Tongue (tissue), 1 donor: ENCODE measurements at regions not wholly inside any gene's neighbourhood (a gene's known extent, or its start where the extent isn't known, plus 50 kb on each side); places are given as distances from the start of the nearest gene placed in this dataset.
"Not testable (repeated sequence)": the region's sequence is repeated elsewhere in the genome, so short reads cannot be mapped to it uniquely, and the experiment has no call there.

Experiments
- DNase-seq: peaks from one replicate; pipeline ENCODE4 v3.0.0-alpha.2; 2015

DNA sequence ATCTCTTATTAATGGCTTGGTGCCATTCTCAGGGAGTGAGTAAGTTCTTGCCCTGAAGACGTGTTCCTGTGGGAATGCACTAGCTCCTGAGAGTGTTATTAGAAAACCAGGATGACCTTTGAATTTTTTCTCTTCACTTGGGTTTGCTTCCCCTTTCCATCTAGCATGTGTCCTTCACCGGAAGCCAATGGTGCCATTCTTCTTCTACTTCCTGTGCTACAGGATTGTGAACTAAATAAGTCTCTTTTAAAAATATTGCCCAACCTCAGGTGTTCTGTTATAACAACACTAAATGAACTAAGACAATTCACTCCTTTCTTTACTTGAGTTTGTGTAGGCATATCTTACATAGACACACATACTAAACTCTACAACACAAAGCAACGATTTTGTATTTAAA is 447.0 kb downstream of the SOX11 start:
- DNase-seq: no peak

DNA sequence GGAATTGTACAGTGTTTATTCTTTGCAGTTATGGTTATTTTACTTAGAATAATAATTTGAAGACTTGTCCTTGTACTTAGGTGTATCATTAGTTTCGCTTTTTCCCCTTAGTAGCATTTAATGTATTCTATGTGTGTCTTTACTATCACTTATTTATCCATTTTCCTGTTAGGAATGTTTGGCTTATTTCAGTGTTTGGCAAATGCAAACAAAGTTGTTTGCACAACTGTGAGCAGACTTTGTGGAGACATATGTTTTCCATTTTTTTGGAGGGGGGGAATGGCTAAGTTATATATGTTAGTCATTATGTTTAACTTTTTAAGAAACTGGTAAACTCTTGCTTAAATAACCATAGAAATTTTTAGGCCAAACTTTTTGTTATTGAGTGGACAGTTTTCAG is 447.7 kb downstream of the SOX11 start:
- DNase-seq: no peak

DNA sequence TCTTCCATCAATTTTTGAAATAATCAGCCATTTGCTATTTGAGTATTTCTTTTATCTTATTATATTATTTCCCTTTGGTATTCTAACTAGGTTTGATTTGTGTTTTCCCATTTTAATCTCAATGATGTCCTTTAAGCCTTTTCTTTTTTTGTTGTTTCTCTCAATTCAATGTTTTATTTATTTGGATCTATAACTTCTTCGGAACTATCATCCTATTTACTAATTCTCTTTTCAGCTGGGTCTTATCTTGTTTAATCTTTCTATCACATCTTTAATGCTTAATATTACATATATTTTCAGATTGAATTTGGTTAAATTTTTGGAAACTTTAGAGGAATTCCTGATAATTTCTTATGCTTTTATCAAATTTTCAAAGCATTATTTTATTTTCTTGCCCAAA is 448.3 kb downstream of the SOX11 start:
- no peak for DNase-seq

DNA sequence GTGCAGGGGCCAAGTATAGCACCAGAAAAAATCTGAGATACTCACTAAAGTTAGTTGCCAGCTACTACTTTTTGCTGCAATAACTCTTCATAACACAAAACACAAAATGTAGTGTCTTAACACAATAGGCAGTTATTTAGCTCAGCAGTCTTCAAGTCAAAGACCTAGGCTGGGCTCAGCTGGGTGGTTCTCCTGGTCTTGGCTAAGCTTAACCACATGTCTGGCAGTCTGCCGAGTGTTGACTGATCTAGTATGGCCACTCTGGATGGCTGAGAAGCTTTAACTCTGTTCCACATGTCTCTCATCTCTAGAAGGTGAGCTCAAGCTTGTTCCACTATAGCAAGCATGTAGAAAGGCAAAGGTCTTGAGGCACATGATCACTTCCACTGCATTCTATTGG is 451.6 kb downstream of the SOX11 start:
- no peak for DNase-seq

DNA sequence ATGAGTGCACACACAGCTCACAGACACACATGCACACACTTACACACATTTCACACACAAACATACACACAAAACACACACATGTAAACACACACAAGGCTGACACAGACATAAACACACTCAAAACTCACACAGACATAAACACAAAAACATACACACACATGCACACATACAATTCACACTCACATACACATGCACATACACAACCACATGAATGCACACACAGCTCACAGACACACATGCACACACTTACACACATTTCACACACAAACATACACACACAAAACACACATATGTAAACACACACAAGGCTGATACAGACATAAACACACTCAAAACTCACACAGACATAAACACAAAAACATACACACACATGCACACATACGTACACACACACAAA is 455.0 kb downstream of the SOX11 start:
- DNase-seq: not testable (repeated sequence)

DNA sequence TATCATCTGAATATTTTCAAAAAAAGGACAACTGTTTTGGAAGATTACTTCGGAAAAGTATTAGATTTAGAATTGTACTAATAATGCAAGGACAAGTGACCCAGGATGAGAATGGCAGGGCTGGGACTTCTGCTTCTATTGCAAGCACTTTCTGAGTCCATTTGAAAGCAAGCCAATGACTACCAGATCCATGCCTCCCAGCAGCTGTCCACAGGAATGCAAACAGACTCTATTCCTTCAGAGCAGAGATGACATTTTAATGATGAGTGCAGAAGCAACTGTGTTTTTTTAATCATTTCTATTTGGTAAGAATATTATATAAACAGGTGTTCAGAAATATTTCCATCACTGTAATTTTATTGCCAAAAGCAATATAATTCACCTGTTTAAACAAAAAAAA is 456.7 kb downstream of the SOX11 start:
- peak; percentile 74 for DNase-seq

DNA sequence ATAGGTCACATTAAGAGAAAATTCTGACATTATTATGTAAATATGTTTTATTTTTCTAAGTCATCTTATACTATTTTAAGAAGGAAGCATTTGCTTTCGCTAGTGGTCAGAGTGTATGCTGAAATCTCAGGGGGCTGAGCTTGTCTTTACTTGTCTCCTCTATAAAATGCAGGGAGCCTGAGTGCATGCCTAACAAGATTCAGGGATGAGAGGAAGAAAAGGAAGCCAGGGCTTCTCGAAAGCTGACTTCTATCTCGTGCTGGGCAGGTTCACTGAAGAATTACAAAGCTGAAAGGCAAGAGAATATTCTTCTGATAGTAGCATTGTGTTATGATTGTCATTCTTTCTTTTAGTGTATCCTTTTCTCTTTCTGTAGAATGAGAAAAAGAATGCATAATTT is 467.4 kb downstream of the SOX11 start:
- no peak for DNase-seq

DNA sequence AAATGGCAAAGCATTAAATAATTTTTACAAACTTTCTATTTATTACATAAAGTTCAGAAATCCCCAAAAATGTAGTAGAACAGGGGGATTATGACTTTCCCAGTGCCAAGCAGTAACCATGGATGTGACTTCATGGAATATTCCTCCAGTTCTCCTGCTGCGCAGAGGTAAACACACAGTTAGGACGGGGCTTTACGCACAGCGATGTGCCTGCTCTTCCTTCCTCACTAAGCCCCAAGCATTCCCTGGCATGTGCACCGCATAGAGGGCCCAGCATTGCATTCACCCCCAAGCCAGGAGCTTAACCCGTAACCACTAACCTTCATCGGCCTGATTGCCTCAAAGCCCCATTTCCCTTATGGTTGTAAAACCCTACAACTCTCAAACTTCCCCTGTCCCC is 471.7 kb downstream of the SOX11 start:
- DNase-seq: no peak

DNA sequence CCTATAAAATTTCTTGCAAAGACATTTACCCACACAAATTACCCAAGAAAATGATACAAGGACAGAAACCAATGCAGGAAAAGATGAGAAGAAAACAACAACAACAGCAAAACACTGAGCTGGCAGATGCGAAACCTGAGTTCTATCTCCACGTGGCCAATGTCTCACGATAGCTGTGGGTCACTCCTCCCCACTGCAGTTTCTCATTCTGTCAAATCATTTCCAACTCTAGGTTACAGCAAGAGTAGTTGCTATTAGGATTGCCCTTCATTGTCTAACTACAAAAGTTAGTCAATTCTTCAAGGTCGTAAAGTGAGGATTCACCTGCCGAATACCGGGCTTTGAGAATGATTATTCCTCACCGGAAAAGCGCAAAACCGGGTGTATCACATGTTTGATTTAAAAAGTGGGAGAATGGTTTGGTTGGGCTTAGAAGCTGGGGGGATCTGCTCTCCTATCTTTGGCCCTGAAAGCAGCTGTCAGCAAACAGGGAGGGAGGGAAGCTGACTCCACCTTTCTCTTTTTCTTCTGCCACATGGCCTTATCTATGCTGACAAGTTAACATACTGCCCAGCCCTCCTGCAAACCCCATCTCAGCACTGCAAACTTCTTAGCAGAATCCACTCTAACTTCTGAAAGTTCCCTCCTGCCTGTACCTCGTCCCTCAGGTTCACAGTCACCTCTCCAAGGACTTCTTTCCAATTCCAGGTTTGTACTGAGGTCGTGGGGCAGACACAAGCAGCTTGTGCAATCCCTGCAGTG is 473.0 kb downstream of the SOX11 start:
- DNase-seq: no peak

DNA sequence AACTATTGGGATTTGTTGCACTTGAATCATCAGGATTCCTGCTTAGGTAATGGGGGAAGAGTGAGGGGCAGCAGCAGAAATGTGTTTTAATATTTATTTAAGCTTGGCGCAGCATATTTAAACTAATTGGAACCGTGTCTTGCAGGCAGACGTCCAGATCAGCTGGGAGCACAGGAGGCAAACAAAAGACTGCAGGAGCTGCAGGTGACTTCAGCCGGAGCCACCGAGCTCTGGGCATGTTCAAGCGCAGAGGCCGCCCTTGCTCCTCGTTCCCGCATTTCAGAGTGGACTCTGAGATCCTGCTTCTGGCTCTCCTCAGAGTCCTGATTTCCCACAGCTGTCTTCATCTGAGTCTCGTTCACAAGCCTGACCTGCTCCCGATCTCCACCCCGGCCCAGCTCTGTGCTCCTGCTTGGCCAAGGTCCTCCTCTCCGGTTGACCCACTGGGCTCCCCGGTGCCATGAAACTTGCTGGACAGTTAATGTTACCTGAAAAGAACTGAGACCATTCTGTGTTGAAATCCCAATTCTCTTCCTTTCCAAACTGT is 475.5 kb downstream of the SOX11 start:
- DNase-seq: no peak

DNA sequence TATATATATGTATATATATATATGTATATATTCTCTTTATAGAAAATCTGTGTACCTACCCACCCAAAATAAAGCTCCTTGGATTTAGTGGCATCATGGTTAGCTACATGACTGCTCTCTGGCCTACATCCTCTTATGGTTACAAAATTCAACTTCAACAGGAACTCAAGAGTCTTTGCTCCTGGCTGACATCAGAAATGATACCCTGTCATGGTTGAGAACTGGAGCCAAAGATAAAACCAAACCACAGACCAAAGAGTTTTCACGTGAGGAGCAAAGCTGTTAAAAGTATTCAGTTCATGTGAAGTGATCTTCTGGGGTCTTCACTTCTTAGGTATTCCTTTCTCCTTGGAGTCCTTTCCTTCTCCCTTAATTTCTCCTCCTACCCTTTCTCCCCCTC is 476.3 kb downstream of the SOX11 start:
- DNase-seq: no peak

DNA sequence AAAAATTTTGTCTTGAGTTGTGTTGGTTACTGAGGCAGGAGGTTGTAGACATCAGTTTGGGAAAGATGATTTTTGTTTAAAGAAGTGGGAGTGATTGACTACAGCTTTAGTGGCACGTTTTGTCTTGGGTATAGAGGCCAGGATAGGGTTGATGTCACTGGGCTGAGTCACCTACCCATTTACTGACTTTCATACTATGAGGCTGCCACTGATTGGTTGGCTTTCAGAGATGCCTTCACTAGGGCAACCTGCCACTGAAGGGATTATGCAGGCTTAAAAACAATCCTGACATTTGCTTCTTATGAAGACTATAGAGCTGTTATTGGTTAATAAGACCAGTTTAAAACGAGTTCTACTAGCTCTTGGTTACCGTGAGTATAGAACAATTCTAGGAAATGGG is 479.1 kb downstream of the SOX11 start:
- DNase-seq: no peak

DNA sequence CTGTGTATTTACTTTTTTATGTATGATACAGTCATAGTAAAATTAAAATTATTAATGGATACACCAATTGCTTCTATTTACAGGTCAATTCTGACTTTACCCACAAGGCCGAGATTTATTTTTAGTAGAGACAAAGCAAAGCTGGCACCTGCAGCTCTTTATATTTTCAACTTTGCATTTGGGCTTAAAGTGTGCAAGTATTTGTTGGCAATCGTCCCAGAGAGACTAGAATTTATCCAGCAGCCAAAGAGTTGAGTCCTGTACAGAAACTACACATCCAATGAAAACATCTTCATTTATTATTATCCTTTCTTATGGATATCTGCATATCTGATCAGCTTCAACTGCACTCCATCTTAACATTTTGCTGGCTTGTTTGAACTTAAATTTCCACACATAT is 485.6 kb downstream of the SOX11 start:
- no peak for DNase-seq

DNA sequence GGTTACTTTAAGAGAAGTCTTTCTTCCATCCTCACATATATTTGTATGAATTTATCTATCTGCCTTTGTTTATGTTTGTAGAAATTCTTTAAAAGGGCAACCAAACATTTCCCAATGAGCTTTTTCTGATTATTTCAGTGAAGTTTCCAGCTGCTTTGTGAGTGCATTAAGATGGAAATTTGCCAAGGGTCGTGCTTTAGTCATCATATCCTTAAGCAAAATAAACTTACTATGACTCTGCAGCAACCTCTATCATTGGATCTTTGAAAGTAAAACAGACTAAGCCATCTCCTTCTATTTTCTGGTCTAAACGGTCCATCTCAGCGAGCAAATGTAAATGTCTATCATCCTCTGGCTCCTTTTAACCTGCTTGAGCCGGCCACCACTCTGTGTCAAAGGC is 489.3 kb downstream of the SOX11 start:
- DNase-seq: peak; percentile 51

DNA sequence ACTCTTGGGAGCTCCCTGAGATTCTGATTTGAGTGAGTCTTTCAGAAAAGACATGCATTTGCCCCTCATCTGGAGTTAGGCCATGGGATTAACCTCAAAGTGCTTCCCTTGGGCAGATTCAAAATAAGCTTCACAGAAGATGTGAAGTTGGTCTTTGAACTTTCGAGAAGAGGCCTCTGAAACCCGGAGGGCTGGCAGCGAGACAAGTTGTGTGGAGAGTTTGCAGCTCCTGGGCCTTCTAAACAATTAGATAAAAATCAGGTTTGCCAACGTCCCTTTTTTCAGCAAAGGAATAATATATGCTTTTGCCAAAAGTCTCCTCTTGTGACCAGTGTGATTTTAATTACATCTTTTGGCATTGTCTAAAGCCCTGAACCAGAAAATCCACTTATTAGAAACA is 489.7 kb downstream of the SOX11 start:
- peak; percentile 38 for DNase-seq

DNA sequence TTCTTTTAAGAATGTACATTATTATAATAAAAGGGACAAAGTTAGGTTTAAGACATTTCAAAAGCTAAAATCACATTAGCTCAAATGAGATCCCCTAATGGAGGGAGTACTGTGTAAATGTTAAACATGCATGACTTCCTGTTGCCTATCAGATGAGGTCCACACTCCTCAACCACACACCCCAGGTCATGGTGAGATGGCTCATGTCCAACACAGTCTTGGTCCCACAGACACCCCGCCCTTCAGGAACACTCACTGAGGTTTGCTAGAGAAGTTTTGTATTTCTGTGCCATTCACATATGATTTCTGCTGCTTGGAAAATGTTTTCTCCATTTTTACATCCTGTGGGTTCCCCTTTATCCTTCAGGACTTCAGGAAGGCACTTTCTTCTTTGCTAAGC is 491.0 kb downstream of the SOX11 start:
- no peak for DNase-seq

DNA sequence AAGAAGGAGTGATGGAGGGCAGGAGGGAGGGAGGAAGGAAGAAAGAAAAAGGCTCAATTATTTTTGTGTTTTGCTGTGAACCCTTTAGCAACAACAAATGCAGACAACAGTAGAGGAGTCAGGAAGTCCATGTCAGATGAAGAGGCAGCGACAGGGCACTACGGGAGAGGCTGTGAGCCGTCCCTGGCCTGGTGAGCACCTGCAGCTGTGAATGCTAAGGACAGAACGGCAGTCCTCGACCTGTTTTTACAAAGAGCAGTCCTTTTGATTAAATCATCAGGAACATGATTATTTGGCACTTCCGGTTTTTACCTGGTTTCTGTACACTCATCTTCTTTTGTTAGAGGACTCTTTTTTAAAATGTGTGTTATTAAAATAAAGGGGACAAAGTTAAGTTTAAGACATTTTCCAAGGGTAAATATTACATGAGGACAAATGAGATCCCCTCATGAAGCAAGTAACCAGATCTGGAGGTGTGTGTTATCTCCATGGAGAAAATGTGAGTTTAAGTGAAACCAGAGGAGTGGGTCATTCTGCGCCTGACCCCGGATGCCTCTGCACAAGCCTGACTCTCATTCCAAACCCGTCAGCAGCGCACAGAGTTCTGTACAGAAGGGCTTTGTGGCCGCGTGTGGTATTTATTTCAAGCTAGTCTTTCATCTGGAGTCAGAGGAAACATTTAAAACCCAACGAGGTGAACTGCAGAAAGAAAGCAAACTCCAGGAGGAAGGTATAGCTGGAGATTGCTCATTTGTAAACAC is 492.5 kb downstream of the SOX11 start:
- DNase-seq: peak; percentile 27

DNA sequence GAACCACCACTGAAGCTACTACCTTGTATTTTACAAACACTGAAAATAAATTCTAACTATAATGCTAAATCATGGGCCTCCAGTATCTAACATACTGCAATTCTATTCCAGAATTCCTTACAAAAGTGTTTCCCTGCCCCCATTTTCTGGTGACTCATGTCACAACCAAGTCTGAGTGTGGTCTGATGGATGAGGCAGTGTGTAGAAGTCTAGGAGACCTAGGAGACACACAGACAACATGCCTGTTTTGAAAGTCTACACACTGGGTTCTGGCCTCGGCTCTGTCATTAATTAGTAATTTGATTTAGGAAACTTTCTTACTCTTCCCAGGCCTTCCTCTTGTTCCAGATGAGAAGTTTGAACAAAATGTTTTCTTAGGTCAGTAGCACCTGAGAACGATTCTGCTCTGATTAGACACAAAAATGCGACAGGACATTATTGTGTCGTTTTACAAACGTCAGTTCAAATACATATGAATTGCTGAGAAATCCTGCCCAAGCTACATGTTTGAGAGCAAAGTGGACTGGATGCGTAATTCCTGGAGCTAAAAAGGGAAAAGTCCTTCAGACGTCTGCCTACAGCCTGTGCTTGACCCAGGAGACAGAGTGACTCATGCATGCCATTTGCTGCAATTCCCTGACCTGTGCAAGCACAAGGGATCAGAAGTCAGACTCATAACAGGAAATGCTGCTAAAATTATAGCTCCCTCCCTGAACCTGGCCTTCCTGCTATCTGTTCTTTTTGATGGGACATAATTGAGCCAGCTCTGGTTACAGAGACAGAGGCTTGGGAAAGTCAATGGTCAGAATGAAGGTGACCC is 494.4 kb downstream of the SOX11 start:
- peak; percentile 18 for DNase-seq

DNA sequence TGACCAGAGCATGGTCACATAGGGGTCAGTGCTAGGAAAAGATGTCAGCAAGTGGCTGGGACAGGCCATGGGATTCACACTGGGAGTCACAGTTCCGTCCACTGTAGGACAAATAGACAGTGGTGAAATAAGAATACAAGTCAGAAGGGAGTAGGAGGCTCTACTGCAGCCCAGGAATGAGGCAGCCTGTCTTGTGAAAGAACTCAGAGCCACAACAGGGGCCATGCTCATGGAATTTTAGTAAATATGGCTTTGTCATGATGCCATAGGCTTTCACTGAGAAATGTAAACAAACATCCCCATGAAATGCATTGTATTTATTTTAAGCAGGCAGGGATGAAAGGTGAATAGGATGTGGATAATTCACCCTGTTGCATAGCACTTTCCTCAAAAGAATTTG is 504.3 kb downstream of the SOX11 start:
- DNase-seq: no peak

DNA sequence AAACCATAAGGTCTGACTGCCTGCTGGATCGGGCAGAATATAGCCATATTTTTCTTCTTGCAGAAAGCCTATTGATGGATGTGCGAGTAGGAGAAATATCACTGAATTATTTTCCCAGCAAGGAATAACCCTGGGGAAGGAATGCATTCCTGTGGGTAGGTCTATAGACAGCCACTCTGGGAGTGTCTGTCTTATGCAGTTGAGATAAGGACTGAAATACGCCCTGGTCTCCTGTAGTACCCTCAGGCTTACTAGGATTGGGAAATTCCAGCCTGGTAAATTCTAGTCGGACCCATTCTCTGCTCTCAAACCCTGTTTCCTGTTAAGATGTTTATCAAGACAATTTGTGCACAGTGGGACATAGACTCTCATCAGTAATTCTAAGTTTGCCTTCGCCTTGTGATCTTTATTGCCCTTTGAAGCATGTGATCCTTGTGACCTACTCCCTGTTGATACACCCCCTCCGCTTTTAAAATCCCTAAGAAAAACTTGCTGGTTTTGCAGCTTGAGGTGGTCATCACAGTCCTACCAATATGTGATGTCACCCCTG is 506.3 kb downstream of the SOX11 start:
- DNase-seq: not testable (repeated sequence)

DNA sequence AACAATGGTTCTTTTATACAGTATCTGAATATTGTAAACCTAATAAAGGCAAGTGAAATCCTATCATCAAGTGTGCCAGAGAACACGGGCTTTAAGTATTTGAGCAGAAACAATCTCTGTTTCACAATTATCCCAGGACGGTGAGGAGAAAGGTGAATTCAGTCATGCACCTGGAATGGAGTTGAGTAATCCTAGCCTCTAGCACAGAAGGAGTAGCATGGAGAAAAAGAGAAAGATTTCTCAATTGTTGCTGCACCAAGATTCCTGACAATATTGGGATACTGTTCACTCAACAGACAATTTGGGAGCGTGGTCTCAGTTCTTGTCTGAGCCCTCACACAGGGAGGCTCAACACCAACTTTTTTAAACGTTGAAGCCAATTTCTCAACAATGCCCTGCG is 510.6 kb downstream of the SOX11 start:
- no peak for DNase-seq

DNA sequence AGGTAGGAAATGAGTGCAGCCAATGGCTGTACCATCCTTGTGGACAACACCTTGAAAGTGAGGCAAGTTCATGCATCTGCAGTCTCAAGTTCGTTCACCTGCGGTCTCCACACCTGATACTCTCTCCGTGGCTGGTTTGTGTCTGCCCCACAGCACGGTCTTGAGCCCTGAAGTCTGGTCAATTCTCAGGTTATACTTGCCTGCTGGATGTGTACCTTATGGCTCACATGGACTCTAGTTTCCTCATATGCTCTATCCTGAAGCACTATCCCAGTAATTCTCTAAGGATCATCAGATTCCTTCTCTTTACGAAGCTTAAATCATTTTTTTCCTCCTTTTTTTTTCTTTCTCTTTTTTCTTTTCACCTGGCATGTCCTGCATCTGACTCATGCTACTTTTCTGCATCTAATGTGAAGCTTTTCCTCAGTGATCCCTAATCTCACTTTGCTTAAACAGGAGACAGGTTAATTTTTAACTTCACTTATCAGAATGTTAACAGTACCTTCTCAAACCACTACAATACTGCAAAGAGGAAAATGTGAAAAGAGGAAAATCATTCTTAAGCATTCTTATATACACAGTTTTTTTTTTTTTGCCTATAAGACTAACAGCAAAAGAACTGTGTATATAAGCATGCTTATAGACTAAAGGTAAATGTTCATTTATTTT is 511.2 kb downstream of the SOX11 start:
- DNase-seq: no peak
